HG02610 (cell line): ENCODE measurements at regions not wholly inside any gene's neighbourhood (a gene's known extent, or its start where the extent isn't known, plus 50 kb on each side); places are given as distances from the start of the nearest gene placed in this dataset.

Source experiments
- ATAC-seq: cut with Tn5 transposase; IDR thresholded peaks from one replicate; pipeline ENCODE4 v1.9.1; 2021; ENCODE audit warnings: mild to moderate bottlenecking, moderate library complexity; ENCODE audit not compliant: unreplicated experiment

DNA sequence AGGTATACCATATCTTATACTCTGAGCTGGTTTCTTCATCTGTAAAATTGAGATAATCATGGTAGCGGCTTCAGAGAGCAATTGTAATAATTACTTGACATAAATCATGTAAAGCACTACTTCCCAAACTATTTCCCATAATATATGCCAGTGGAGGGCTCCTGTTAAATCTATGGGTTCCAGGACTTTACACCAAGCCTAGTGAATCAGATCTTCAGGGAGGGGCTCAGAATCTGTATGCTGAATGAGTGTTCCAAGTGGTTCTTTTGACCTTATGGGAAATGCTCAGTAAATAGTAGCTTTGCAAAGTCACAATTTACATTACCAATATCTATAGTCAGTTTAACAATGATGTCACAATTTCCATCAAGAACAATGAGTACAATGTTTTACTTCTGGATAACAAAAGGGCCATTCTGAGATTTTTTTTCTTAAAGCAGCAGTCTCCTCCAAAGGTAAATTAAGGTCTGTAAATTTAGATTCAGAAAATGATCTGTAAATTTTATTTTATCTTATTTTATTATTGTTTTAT is 50.9 kb upstream of the NLK start:
- ATAC-seq = no peak
